Neural cell (in vitro differentiated cells): ENCODE measurements at regions not wholly inside any gene's neighbourhood (a gene's known extent, or its start where the extent isn't known, plus 50 kb on each side); places are given as distances from the start of the nearest gene placed in this dataset.

Experiments used
- H2AFZ ChIP-seq: fragments of 200-600, 300-800 bp; sonication (generic), shearing (Covaris generic); 2 replicates; pipeline ENCODE4 v1.6.0; 2014; ENCODE audit warnings: low read depth, mild to moderate bottlenecking, antibody characterized with exemption, low read length, moderate library complexity
- H3F3A ChIP-seq: fragments of 200-600 bp; shearing (Covaris generic); 2 replicates; pipeline ENCODE4 v1.6.1; 2016; ENCODE audit warnings: mild to moderate bottlenecking, moderate library complexity, mixed read lengths, antibody characterized with exemption, low read length; ENCODE audit not compliant: insufficient read depth, poor library complexity, severe bottlenecking
- H3K27ac ChIP-seq: fragments of 200-600, 300-800 bp; sonication (generic), shearing (Covaris generic); 2 replicates; pipeline ENCODE4 v1.5.1; 2014; ENCODE audit warnings: mild to moderate bottlenecking, low read length, moderate library complexity
- H3K27me3 ChIP-seq: fragments of 300-800, 200-600 bp; sonication (generic), shearing (Covaris generic); 2 replicates; pipeline ENCODE4 v1.6.0; 2014; ENCODE audit warnings: mild to moderate bottlenecking, low read depth, low read length, moderate library complexity; ENCODE audit not compliant: insufficient read depth
- H3K36me3 ChIP-seq: fragments of 300-800, 200-600 bp; sonication (generic), shearing (Covaris generic); 2 replicates; pipeline ENCODE4 v1.5.1; 2014; ENCODE audit warnings: mild to moderate bottlenecking, antibody characterized with exemption, low read length, moderate library complexity; ENCODE audit not compliant: insufficient read depth
- H3K4me2 ChIP-seq: fragments of 300-800, 200-600 bp; sonication (generic), shearing (Covaris generic); 2 replicates; pipeline ENCODE4 v1.6.0; 2014; ENCODE audit warnings: mild to moderate bottlenecking, low read length
- H3K4me3 ChIP-seq: fragments of 300-800, 200-600 bp; sonication (generic), shearing (Covaris generic); 2 replicates; pipeline ENCODE4 v1.5.1; 2014; ENCODE audit warnings: mild to moderate bottlenecking, low read length, moderate library complexity
- H3K79me2 ChIP-seq: fragments of 200-600 bp; shearing (Covaris generic); replicated peaks from 2 replicates; pipeline ENCODE4 v1.6.0; 2014; ENCODE audit warnings: mild to moderate bottlenecking, low read length, moderate library complexity; ENCODE audit not compliant: insufficient read depth
- H3K9ac ChIP-seq: fragments of 300-800, 200-600 bp; sonication (generic), shearing (Covaris generic); 2 replicates; pipeline ENCODE4 v1.6.1; 2016; ENCODE audit warnings: mild to moderate bottlenecking, low read length, mixed read lengths
- H3K9me2 ChIP-seq: fragments of 200-600 bp; shearing (Covaris generic); 2 replicates; pipeline ENCODE4 v1.6.1; 2016; ENCODE audit warnings: mild to moderate bottlenecking, low read length, mixed read lengths; ENCODE audit not compliant: insufficient read depth
- H3K9me3 ChIP-seq: fragments of 200-600, 300-800 bp; sonication (generic), shearing (Covaris generic); 2 replicates; pipeline ENCODE4 v1.6.1; 2016; ENCODE audit warnings: mild to moderate bottlenecking, mixed run types, low read length, moderate library complexity, mixed read lengths
- H4K20me1 ChIP-seq: fragments of 200-600 bp; shearing (Covaris generic); 2 replicates; pipeline ENCODE4 v1.6.1; 2016; ENCODE audit warnings: mild to moderate bottlenecking, mixed run types; ENCODE audit not compliant: insufficient read depth
- CTCF ChIP-seq: fragments of 450-650 bp; IDR thresholded peaks from 2 replicates; pipeline ENCODE4 v1.5.1; 2014; ENCODE audit warnings: antibody characterized with exemption, mild to moderate bottlenecking, moderate library complexity; ENCODE audit not compliant: poor library complexity, severe bottlenecking
- EP300 ChIP-seq: fragments of 450-650 bp; conservative IDR thresholded peaks from 2 replicates; pipeline ENCODE4 v1.6.1; 2014; ENCODE audit warnings: antibody characterized with exemption, mild to moderate bottlenecking, moderate library complexity; ENCODE audit not compliant: poor library complexity, severe bottlenecking
- EZH2 ChIP-seq: fragments of 200-600, 300-800 bp; shearing (Covaris generic), sonication (generic); IDR thresholded peaks from 2 replicates; pipeline ENCODE4 v1.6.1; 2014; ENCODE audit warnings: antibody characterized with exemption, low read length, borderline replicate concordance, mild to moderate bottlenecking; ENCODE audit not compliant: insufficient read depth, poor library complexity, severe bottlenecking
- MXI1 ChIP-seq: fragments of 450-650 bp; conservative IDR thresholded peaks from 2 replicates; pipeline ENCODE4 v1.6.1; 2014; ENCODE audit warnings: antibody characterized with exemption, mild to moderate bottlenecking; ENCODE audit not compliant: poor library complexity, severe bottlenecking
- POLR2AphosphoS5 ChIP-seq: IDR thresholded peaks from 2 replicates; pipeline ENCODE4 v1.6.1; 2012
- RAD21 ChIP-seq: fragments of 450-650 bp; conservative IDR thresholded peaks from 2 replicates; pipeline ENCODE4 v1.6.1; 2014; ENCODE audit warnings: antibody characterized with exemption, mild to moderate bottlenecking, moderate library complexity
- REST ChIP-seq: IDR thresholded peaks from 2 replicates; pipeline ENCODE4 v1.6.1; 2012; ENCODE audit warnings: borderline replicate concordance
- SMC3 ChIP-seq: fragments of 450-650 bp; conservative IDR thresholded peaks from 2 replicates; pipeline ENCODE4 v1.6.1; 2014; ENCODE audit warnings: antibody characterized with exemption, mild to moderate bottlenecking, moderate library complexity; ENCODE audit not compliant: poor library complexity
- TAF1 ChIP-seq: IDR thresholded peaks from 2 replicates; pipeline ENCODE4 v1.6.1; 2012; ENCODE audit warnings: low read depth

- H3K4me3 ChIP-seq: no peak overlapping the region
- H3K4me2 ChIP-seq: no peak overlapping the region
- H3K27me3 ChIP-seq: no peaks in the 10 kb centered on the region
- no peaks in the 10 kb centered on the region for H3K9me3 ChIP-seq
- no peaks in the 10 kb centered on the region for H3K79me2 ChIP-seq
- H4K20me1 ChIP-seq: no peaks in the 10 kb centered on the region
- no peak overlapping the region for H2AFZ ChIP-seq
- no peaks in the 10 kb centered on the region for H3F3A ChIP-seq
- H3K9me2 ChIP-seq: no peaks in the 10 kb centered on the region
- TF ChIP-seq POLR2AphosphoS5 (no peak), MXI1 (no peak), REST (no peak), EP300 (no peak), RAD21 (no peak), SMC3 (no peak), EZH2 (no peak), CTCF (no peak), TAF1 (no peak)
- H3K9ac ChIP-seq: no peak overlapping the region
- no peak overlapping the region for H3K27ac ChIP-seq
- no peaks in the 10 kb centered on the region for H3K36me3 ChIP-seq
These were observed 371.6 kb downstream of the TAFA4 start for GRCh38 chr3:68560728-68561127.

- TF ChIP-seq REST: no peak
- no peak for TF ChIP-seq RAD21
- no peak for TF ChIP-seq EZH2
- TF ChIP-seq MXI1: no peak
- no peak for TF ChIP-seq SMC3
- no peak for TF ChIP-seq CTCF
- TF ChIP-seq TAF1: no peak
- TF ChIP-seq EP300: no peak
- no peak for TF ChIP-seq POLR2AphosphoS5
- Histone ChIP-seq H3K36me3 (no peaks in the 10 kb centered on the region), H2AFZ (no peak overlapping the region), H3K4me3 (no peak overlapping the region), H3F3A (no peaks in the 10 kb centered on the region), H3K9ac (no peak overlapping the region), H3K9me2 (no peaks in the 10 kb centered on the region), H3K9me3 (no peaks in the 10 kb centered on the region), H3K27ac (no peak overlapping the region), H3K27me3 (no peaks in the 10 kb centered on the region), H3K79me2 (no peaks in the 10 kb centered on the region), H3K4me2 (no peak overlapping the region), H4K20me1 (no peaks in the 10 kb centered on the region)
These were observed 396.6 kb downstream of the TAFA4 start for GRCh38 chr3:68535782-68536181.
